ENCODE measurements at regions not wholly inside any gene's neighbourhood (a gene's known extent, or its start where the extent isn't known, plus 50 kb on each side); places are given as distances from the start of the nearest gene placed in this dataset.
"Not testable (repeated sequence)": the region's sequence is repeated elsewhere in the genome, so short reads cannot be mapped to it uniquely, and the experiment has no call there.

- Histone ChIP-seq H4K20me1 (ENCODE audit: control insufficient read depth, extremely low read depth, insufficient read depth, low read length) (no peaks in the 10 kb centered on the region), H3K9me1 (ENCODE audit: control insufficient read depth, extremely low read depth, insufficient read depth, low read length) (no peaks in the 10 kb centered on the region), H3K79me2 (ENCODE audit: control insufficient read depth, insufficient read depth, low read length) (no peaks in the 10 kb centered on the region), H3K9ac (ENCODE audit: control insufficient read depth, extremely low read depth, insufficient read depth, low read length) (peak overlapping the region; percentile 80), H3K4me3 (ENCODE audit: control insufficient read depth in 2 of 3, extremely low read depth in 1 of 3, insufficient read depth in 2 of 3, low read depth in 1 of 3, low read length in 3 of 3) (no peak overlapping the region), H3K4me2 (ENCODE audit: control insufficient read depth, extremely low read depth, insufficient read depth, low read depth, low read length) (peak overlapping the region; percentile 55), H3K36me3 (ENCODE audit: control insufficient read depth in 2 of 2, extremely low read depth in 1 of 2, insufficient read depth in 2 of 2, low read length in 2 of 2) (no peaks in the 10 kb centered on the region), H3K27me3 (ENCODE audit: control insufficient read depth, extremely low read depth, insufficient read depth, low read length) (no peaks in the 10 kb centered on the region), H2AFZ (ENCODE audit: control insufficient read depth, low read length) (no peak overlapping the region), H3K27ac (ENCODE audit: control insufficient read depth, insufficient read depth, low read length) (peak overlapping the region; percentile 99), H3K4me1 (ENCODE audit: control insufficient read depth, extremely low read depth, insufficient read depth, low read length) (peaks cover 64% of the 10 kb centered on the region), H3K9me3 (ENCODE audit: control insufficient read depth, low read depth, low read length) (no peaks in the 10 kb centered on the region)
- peak; percentile 73 for FAIRE-seq
- dilution Hi-C loops (cut with MboI; ENCODE audit: extremely low pct_ligation_motif_present, low sequenced_read_pairs), result no loop called here
- TF ChIP-seq EZH2 (IDR thresholded peaks at IDR 0.05; ENCODE audit: low read length) (no peak), CTCF (optimal IDR thresholded peaks at IDR 0.05 in 1 of 3, IDR thresholded peaks at IDR 0.05 in 1 of 3, conservative IDR thresholded peaks at IDR 0.05 in 1 of 3; ENCODE audit: extremely low read depth in 1 of 3, insufficient read depth in 2 of 3, low read length in 3 of 3) (no peak)
- no peak for DNase-seq (ENCODE audit: low read depth, low spot score)
These were observed 175.1 kb upstream of the SLC38A2 start for GRCh38 chr12:46547421-46548354.

- dilution Hi-C loops (cut with MboI; ENCODE audit: extremely low pct_ligation_motif_present, low sequenced_read_pairs), result no loop called here
- FAIRE-seq, result peak; percentile 41
- peak overlapping the region; percentile 80 for H3K9ac ChIP-seq (ENCODE audit: control insufficient read depth, extremely low read depth, insufficient read depth, low read length)
- H3K27ac ChIP-seq (ENCODE audit: control insufficient read depth, insufficient read depth, low read length), result peak overlapping the region; percentile 99
- H3K4me1 ChIP-seq (ENCODE audit: control insufficient read depth, extremely low read depth, insufficient read depth, low read length), result peaks cover 56% of the 10 kb centered on the region
- H3K79me2 ChIP-seq (ENCODE audit: control insufficient read depth, insufficient read depth, low read length), result no peaks in the 10 kb centered on the region
- H2AFZ ChIP-seq (ENCODE audit: control insufficient read depth, low read length), result no peak overlapping the region
- DNase-seq (ENCODE audit: low read depth, low spot score), result no peak
- H3K4me3 ChIP-seq (ENCODE audit: control insufficient read depth in 2 of 3, extremely low read depth in 1 of 3, insufficient read depth in 2 of 3, low read depth in 1 of 3, low read length in 3 of 3), result peak overlapping the region in 1 of 3 experiments; percentile 2
- TF ChIP-seq CTCF (optimal IDR thresholded peaks at IDR 0.05 in 1 of 3, IDR thresholded peaks at IDR 0.05 in 1 of 3, conservative IDR thresholded peaks at IDR 0.05 in 1 of 3; ENCODE audit: extremely low read depth in 1 of 3, insufficient read depth in 2 of 3, low read length in 3 of 3), result no peak
- TF ChIP-seq EZH2 (IDR thresholded peaks at IDR 0.05; ENCODE audit: low read length), result no peak
- H3K9me3 ChIP-seq (ENCODE audit: control insufficient read depth, low read depth, low read length), result no peaks in the 10 kb centered on the region
- no peaks in the 10 kb centered on the region for H4K20me1 ChIP-seq (ENCODE audit: control insufficient read depth, extremely low read depth, insufficient read depth, low read length)
- peak overlapping the region; percentile 55 for H3K4me2 ChIP-seq (ENCODE audit: control insufficient read depth, extremely low read depth, insufficient read depth, low read depth, low read length)
- no peaks in the 10 kb centered on the region for H3K9me1 ChIP-seq (ENCODE audit: control insufficient read depth, extremely low read depth, insufficient read depth, low read length)
- H3K36me3 ChIP-seq (ENCODE audit: control insufficient read depth in 2 of 2, extremely low read depth in 1 of 2, insufficient read depth in 2 of 2, low read length in 2 of 2), result no peaks in the 10 kb centered on the region
- no peaks in the 10 kb centered on the region for H3K27me3 ChIP-seq (ENCODE audit: control insufficient read depth, extremely low read depth, insufficient read depth, low read length)
These were observed 174.2 kb upstream of the SLC38A2 start for GRCh38 chr12:46546634-46547273.

- H3K9me1 ChIP-seq (ENCODE audit: control insufficient read depth, extremely low read depth, insufficient read depth, low read length); FAIRE-seq; H3K9ac ChIP-seq (ENCODE audit: control insufficient read depth, extremely low read depth, insufficient read depth, low read length); dilution Hi-C loops (cut with MboI; ENCODE audit: extremely low pct_ligation_motif_present, low sequenced_read_pairs); DNase-seq (ENCODE audit: low read depth, low spot score); H3K9me3 ChIP-seq (ENCODE audit: control insufficient read depth, low read depth, low read length); H3K4me3 ChIP-seq (ENCODE audit: control insufficient read depth in 2 of 3, extremely low read depth in 1 of 3, insufficient read depth in 2 of 3, low read depth in 1 of 3, low read length in 3 of 3); H4K20me1 ChIP-seq (ENCODE audit: control insufficient read depth, extremely low read depth, insufficient read depth, low read length); H3K79me2 ChIP-seq (ENCODE audit: control insufficient read depth, insufficient read depth, low read length); H3K27me3 ChIP-seq (ENCODE audit: control insufficient read depth, extremely low read depth, insufficient read depth, low read length); H3K4me2 ChIP-seq (ENCODE audit: control insufficient read depth, extremely low read depth, insufficient read depth, low read depth, low read length); H2AFZ ChIP-seq (ENCODE audit: control insufficient read depth, low read length); H3K36me3 ChIP-seq (ENCODE audit: control insufficient read depth in 2 of 2, extremely low read depth in 1 of 2, insufficient read depth in 2 of 2, low read length in 2 of 2); H3K27ac ChIP-seq (ENCODE audit: control insufficient read depth, insufficient read depth, low read length): not testable (repeated sequence)
- peaks cover 23% of the 10 kb centered on the region for H3K4me1 ChIP-seq (ENCODE audit: control insufficient read depth, extremely low read depth, insufficient read depth, low read length)
These were observed 170.8 kb upstream of the SLC38A2 start for GRCh38 chr12:46543378-46543795.

Data from keratinocyte (primary cell).